ENCODE measurements at regions not wholly inside any gene's neighbourhood (a gene's known extent, or its start where the extent isn't known, plus 50 kb on each side); places are given as distances from the start of the nearest gene placed in this dataset.

- ATAC-seq: no peak
- intact Hi-C loops (cut with DNase I; ENCODE audit: low total_unique reads) (no loop called here), in situ Hi-C loops (cut with MboI; ENCODE audit: low sequenced_read_pairs in 4 of 4) (no loop called here)
- no peaks in the 10 kb centered on the region for H3K9me3 ChIP-seq
- H3K4me1 ChIP-seq: no peaks in the 10 kb centered on the region
- no peaks in the 10 kb centered on the region for H3K36me3 ChIP-seq
- H3K4me3 ChIP-seq: no peak overlapping the region
- TF ChIP-seq CTCF (IDR thresholded peaks at IDR 0.05 in 4 of 5, conservative IDR thresholded peaks at IDR 0.05 in 1 of 5): no peak
- TF ChIP-seq POLR2A (IDR thresholded peaks at IDR 0.05): no peak
- no peak for DNase-seq
- peaks cover 2 to 23% (median 22%) of the 10 kb centered on the region in 3 donors for H3K27me3 ChIP-seq
- no peak overlapping the region for H3K27ac ChIP-seq
Observed at GRCh38 chr4:3647421-3647820, 115.2 kb upstream of the LRPAP1 start.

- H3K9me3 ChIP-seq: no peaks in the 10 kb centered on the region
- no peaks in the 10 kb centered on the region for H3K4me1 ChIP-seq
- H3K36me3 ChIP-seq: no peaks in the 10 kb centered on the region
- DNase-seq (no peak), ATAC-seq (no peak)
- H3K4me3 ChIP-seq: no peak overlapping the region
- peaks cover 2 to 20% (median 15%) of the 10 kb centered on the region in 3 donors for H3K27me3 ChIP-seq
- H3K27ac ChIP-seq: no peak overlapping the region
- intact Hi-C loops (cut with DNase I; ENCODE audit: low total_unique reads) (no loop called here), in situ Hi-C loops (cut with MboI; ENCODE audit: low sequenced_read_pairs in 4 of 4) (no loop called here)
- TF ChIP-seq CTCF (IDR thresholded peaks at IDR 0.05 in 4 of 5, conservative IDR thresholded peaks at IDR 0.05 in 1 of 5) (no peak), POLR2A (IDR thresholded peaks at IDR 0.05) (no peak)
Observed at GRCh38 chr4:3645711-3646679, 113.8 kb upstream of the LRPAP1 start.

DNA sequence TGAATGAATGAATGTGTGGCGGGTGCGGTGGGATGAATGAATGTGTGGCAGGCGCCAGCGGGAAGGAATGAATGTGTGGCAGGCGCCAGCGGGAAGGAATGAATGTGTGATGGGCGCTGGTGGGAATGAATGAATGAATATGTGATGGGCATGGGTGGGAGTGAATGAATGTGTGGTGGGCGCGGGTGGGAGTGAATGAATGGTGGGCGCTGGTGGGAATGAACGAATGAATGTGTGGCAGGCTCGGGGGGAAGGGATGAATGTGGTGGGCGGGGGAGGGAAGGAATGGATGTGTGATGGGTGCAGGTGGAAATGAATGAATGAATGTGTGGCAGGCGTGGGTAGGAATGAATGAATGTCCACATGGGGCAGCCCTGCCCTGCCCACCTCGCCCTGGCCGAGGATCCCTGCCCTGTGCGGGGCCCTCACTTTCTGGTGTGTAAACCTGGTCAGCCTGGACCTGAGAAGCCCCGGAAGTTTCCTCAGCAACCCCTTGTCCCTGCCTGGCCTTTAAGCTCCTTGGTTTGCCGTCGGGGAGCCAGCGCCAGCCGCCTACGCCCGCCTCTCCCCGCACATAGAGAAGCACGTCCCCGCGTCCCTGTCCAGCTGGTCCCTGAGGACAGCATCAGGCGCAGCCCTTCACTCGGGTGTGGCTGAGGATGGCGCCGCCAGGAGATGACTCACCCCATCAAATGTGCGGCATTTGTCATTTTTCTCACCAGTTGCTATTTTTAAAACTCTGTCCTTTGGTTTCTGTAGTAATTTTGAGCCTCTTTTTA, 112.8 kb upstream of the LRPAP1 start:
- Histone ChIP-seq H3K4me1 (no peaks in the 10 kb centered on the region), H3K36me3 (no peaks in the 10 kb centered on the region), H3K27me3 (peaks cover 6 to 13% (median 12%) of the 10 kb centered on the region in 3 donors), H3K4me3 (no peak overlapping the region), H3K9me3 (no peaks in the 10 kb centered on the region), H3K27ac (no peak overlapping the region)
- intact Hi-C loops (cut with DNase I; ENCODE audit: low total_unique reads) (no loop called here), in situ Hi-C loops (cut with MboI; ENCODE audit: low sequenced_read_pairs in 4 of 4) (no loop called here)
- DNase-seq (peak in 1 of 2 donors; percentile 16), ATAC-seq (no peak)
- TF ChIP-seq POLR2A (IDR thresholded peaks at IDR 0.05): no peak
- no peak for TF ChIP-seq CTCF (IDR thresholded peaks at IDR 0.05 in 4 of 5, conservative IDR thresholded peaks at IDR 0.05 in 1 of 5)

GRCh38 chr4:3643518-3644433, 111.6 kb upstream of the LRPAP1 start:
- intact Hi-C loops (cut with DNase I; ENCODE audit: low total_unique reads): no loop called here
- Histone ChIP-seq H3K27me3 (peaks cover 6 to 13% (median 9%) of the 10 kb centered on the region in 3 donors), H3K36me3 (no peaks in the 10 kb centered on the region), H3K4me1 (no peaks in the 10 kb centered on the region), H3K9me3 (no peaks in the 10 kb centered on the region), H3K27ac (no peak overlapping the region), H3K4me3 (no peak overlapping the region)
- no peak for TF ChIP-seq POLR2A (IDR thresholded peaks at IDR 0.05)
- no peak for TF ChIP-seq CTCF (IDR thresholded peaks at IDR 0.05 in 4 of 5, conservative IDR thresholded peaks at IDR 0.05 in 1 of 5)
- in situ Hi-C loops (cut with MboI; ENCODE audit: low sequenced_read_pairs in 4 of 4): no loop called here
- DNase-seq (no peak), ATAC-seq (no peak)

Measured in gastrocnemius medialis (tissue), 4 donors.